DMS 273 (cell line): ENCODE measurements at regions not wholly inside any gene's neighbourhood (a gene's known extent, or its start where the extent isn't known, plus 50 kb on each side); places are given as distances from the start of the nearest gene placed in this dataset.
"Not testable (repeated sequence)": the region's sequence is repeated elsewhere in the genome, so short reads cannot be mapped to it uniquely, and the experiment has no call there.

Experiments
- DNase-seq: peaks from one replicate; lab custom pipeline; 2025; ENCODE audit not compliant: unreplicated experiment; lab: John Stamatoyannopoulos, UW

GRCh38 chr16:80092681-80093080 is 448.1 kb upstream of the DYNLRB2 start:
- no peak for DNase-seq

- not testable (repeated sequence) for DNase-seq
Observed at GRCh38 chr16:80091453-80091852, 449.3 kb upstream of the DYNLRB2 start.

GRCh38 chr16:80085606-80086005 is 455.2 kb upstream of the DYNLRB2 start:
- no peak for DNase-seq

- peak; percentile 2 for DNase-seq
Observed at GRCh38 chr16:80084614-80085013, 456.2 kb upstream of the DYNLRB2 start.

GRCh38 chr16:80084163-80084562 is 456.6 kb upstream of the DYNLRB2 start:
- DNase-seq, result no peak

- DNase-seq, result no peak
Observed at GRCh38 chr16:80082906-80083305, 457.9 kb upstream of the DYNLRB2 start.

GRCh38 chr16:80081846-80082245 is 458.9 kb upstream of the DYNLRB2 start:
- no peak for DNase-seq

- DNase-seq, result no peak
Observed at GRCh38 chr16:80080287-80080851, 460.4 kb upstream of the DYNLRB2 start.

- no peak for DNase-seq
Observed at GRCh38 chr16:80079072-80079471, 461.7 kb upstream of the DYNLRB2 start.

- DNase-seq, result no peak
Observed at GRCh38 chr16:80077696-80078095, 463.1 kb upstream of the DYNLRB2 start.

- DNase-seq, result no peak
Observed at GRCh38 chr16:80074329-80074728, 466.5 kb upstream of the DYNLRB2 start.

- no peak for DNase-seq
Observed at GRCh38 chr16:80071964-80072456, 468.8 kb upstream of the DYNLRB2 start.

GRCh38 chr16:80066805-80067580 is 466.5 kb upstream of the MAF start:
- DNase-seq, result no peak

GRCh38 chr16:80065541-80065940 is 465.0 kb upstream of the MAF start:
- no peak for DNase-seq

- no peak for DNase-seq
Observed at GRCh38 chr16:80063713-80064069, 463.2 kb upstream of the MAF start.

GRCh38 chr16:80063031-80063712 is 462.6 kb upstream of the MAF start:
- no peak for DNase-seq

- DNase-seq, result no peak
Observed at GRCh38 chr16:80062361-80063030, 462.0 kb upstream of the MAF start.

GRCh38 chr16:80060470-80060869 is 459.9 kb upstream of the MAF start:
- no peak for DNase-seq

GRCh38 chr16:80059836-80060235 is 459.3 kb upstream of the MAF start:
- DNase-seq, result no peak

GRCh38 chr16:80058214-80058613 is 457.7 kb upstream of the MAF start:
- no peak for DNase-seq

- DNase-seq, result no peak
Observed at GRCh38 chr16:80056324-80056723, 455.8 kb upstream of the MAF start.

- no peak for DNase-seq
Observed at GRCh38 chr16:80055831-80056230, 455.3 kb upstream of the MAF start.
